Mammary epithelial cell (primary cell): ENCODE measurements at regions not wholly inside any gene's neighbourhood (a gene's known extent, or its start where the extent isn't known, plus 50 kb on each side); places are given as distances from the start of the nearest gene placed in this dataset.

Source experiments
- CTCF ChIP-seq, 2 donors: IDR thresholded peaks in 1 of 2; conservative IDR thresholded peaks in 1 of 2; 2 replicates each; pipeline ENCODE4 v1.5.1; 2011 to 2012; ENCODE audit warnings: inconsistent platforms in 2 of 2, low read length in 2 of 2, mild to moderate bottlenecking in 2 of 2, control low read depth in 1 of 2, low read depth in 1 of 2; ENCODE audit not compliant: insufficient read depth in 1 of 2; ENCODE audit errors: extremely low read depth in 1 of 2
- EZH2 ChIP-seq: IDR thresholded peaks from 2 replicates; pipeline ENCODE4 v1.6.1; 2012; ENCODE audit warnings: low read length, inconsistent platforms, borderline replicate concordance

GRCh38 chr6:96433950-96434349 is 87.7 kb upstream of the UFL1 start:
- no peak for TF ChIP-seq CTCF (conservative IDR thresholded peaks at IDR 0.05 in 1 of 2, IDR thresholded peaks at IDR 0.05 in 1 of 2; ENCODE audit: extremely low read depth in 1 of 2, insufficient read depth in 1 of 2, low read depth in 1 of 2, low read length in 2 of 2)
- no peak for TF ChIP-seq EZH2
